ENCODE measurements at regions not wholly inside any gene's neighbourhood (a gene's known extent, or its start where the extent isn't known, plus 50 kb on each side); places are given as distances from the start of the nearest gene placed in this dataset.
A peak's percentile ranks its signal among the peaks of the same experiment; 100 is the strongest.

DNA sequence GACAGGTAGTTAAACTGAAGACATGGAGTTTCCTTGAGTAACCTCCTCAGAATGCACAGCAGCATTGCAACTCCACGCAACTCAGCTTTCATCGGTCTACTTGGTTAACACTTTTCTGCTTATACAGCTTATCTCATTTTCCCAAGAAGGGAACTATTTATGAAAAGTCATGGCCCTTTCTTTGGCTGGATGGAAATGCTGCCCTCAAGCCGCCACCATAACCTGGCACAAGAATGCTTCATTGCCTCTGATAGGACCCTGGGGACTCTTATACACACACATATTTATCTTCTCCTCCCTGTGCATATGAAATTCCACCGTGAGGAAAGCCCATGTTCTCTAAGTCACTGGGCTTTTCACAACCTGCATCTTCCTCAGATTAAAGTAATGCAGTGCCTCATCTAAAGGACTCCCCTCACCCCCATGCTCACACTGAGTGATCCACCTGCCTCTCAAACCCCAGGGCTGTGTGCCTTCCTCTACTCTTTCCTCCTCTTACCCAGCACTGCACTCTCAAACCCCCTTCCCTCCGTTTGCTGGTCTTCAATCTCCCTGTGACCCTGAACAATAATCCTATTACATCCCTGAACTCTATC, 192.0 kb upstream of the HNRNPA3 start:
- ATAC-seq (no peak), DNase-seq (ENCODE audit: low spot score in 2 of 2) (no peak)
- no peak overlapping the region for H3K27ac Mint-ChIP-seq
- H3K4me3 Mint-ChIP-seq = no peak overlapping the region
- H3K36me3 Mint-ChIP-seq = no peaks in the 10 kb centered on the region
- peaks cover 3% of the 10 kb centered on the region for H3K9me3 Mint-ChIP-seq
- H3K4me1 Mint-ChIP-seq = no peaks in the 10 kb centered on the region

DNA sequence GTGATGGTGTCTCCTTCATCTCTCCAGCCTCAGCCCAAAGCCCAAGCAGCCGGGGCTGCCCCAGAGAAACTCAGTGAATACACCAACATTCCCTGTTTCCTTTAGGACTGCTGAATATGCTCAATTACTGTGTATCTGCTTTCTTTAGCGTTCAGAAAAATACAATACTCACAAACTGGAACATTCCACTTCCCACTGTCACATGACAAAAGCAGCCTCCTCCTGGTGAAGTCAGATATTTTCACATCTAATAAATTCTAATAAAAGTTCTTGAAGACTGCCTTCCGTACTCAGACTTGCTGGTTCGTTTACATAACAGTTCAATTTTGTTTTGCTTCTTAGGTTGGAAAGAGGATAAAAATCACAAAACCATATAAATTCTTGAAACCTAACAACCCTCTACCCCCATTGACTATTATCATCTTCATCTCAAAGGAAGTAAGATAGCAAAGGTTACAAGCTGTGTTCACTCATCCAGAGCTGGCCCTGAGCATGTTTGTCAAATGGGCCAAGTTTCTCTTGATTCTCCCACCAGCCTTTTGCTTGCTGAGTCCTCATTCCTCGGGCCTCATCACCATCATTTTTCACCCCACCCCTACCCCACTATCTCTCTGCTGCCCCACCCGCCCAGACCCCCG, 190.8 kb upstream of the HNRNPA3 start:
- Mint-ChIP-seq H3K4me1 (no peaks in the 10 kb centered on the region), H3K27ac (no peak overlapping the region), H3K36me3 (no peaks in the 10 kb centered on the region), H3K9me3 (peaks cover 3% of the 10 kb centered on the region), H3K4me3 (no peak overlapping the region)
- DNase-seq (ENCODE audit: low spot score in 2 of 2) = no peak
- no peak for ATAC-seq

DNA sequence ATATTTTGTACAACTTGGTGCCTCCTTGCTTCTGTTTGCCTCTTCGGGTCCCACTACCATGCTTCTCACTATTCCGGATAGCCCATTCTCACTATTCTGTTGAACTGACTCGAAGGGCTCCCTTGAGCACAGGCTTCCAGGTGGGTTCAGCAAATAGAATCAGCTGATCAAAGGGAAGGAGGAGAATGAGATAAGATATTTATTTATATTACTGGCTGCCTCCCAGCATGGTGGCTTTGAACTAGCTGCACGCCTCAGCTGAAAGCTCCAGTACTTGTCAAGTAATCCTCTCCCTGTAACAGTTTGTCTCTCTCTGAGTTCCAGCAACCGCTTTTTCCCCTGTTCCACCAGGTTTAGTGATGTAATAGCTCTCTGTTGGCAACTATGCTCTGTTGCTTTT, 187.8 kb upstream of the HNRNPA3 start:
- H3K36me3 Mint-ChIP-seq = no peaks in the 10 kb centered on the region
- no peak for ATAC-seq
- no peak for DNase-seq (ENCODE audit: low spot score in 2 of 2)
- H3K27ac Mint-ChIP-seq = no peak overlapping the region
- no peaks in the 10 kb centered on the region for H3K4me1 Mint-ChIP-seq
- H3K4me3 Mint-ChIP-seq = no peak overlapping the region
- H3K9me3 Mint-ChIP-seq = peaks cover 3% of the 10 kb centered on the region

DNA sequence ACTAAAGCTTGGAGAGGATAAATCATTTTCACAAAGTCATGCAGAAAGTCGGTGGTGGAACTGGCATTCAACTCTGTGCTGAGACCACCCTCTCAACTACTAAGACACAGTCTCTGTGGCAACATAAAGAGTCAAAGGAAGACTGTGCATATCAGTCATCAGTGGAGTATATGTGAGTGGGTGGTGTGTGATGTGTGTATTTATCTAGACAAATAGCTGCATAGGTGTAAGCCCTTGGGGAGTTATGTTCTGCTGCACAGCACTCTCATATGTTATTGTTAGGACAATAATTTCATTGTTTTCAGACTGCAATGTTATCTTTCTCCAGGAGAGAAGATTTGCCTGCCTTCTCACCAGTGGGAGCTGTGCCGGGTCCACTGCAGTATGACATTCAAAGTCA, 186.3 kb upstream of the HNRNPA3 start:
- peaks cover 3% of the 10 kb centered on the region for H3K9me3 Mint-ChIP-seq
- no peak overlapping the region for H3K4me3 Mint-ChIP-seq
- ATAC-seq (peak; percentile 79), DNase-seq (ENCODE audit: low spot score in 2 of 2) (no peak)
- H3K4me1 Mint-ChIP-seq = no peaks in the 10 kb centered on the region
- H3K27ac Mint-ChIP-seq = no peak overlapping the region
- no peaks in the 10 kb centered on the region for H3K36me3 Mint-ChIP-seq

DNA sequence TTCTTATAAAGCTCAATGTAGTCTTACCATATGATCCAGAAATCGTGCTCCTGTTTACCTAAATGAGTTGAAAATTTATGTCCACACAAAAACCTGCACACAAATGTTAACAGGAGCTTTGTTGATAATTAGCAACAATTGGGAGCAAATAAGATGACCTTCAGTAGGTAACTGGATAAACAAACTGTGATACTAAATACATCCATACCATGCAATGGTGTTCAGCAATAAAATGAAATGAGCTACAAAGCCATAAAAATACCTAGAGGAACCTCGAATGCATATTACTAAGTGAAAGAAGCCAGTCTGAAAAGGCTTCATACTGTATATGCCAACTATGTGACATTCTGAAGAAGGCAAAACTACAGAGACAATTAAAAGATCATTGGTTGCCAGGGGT, 185.6 kb upstream of the HNRNPA3 start:
- no peak for ATAC-seq
- DNase-seq (ENCODE audit: low spot score in 2 of 2) = no peak
- Mint-ChIP-seq H3K4me1 (no peaks in the 10 kb centered on the region), H3K9me3 (peaks cover 3% of the 10 kb centered on the region), H3K4me3 (no peak overlapping the region), H3K36me3 (no peaks in the 10 kb centered on the region), H3K27ac (no peak overlapping the region)

DNA sequence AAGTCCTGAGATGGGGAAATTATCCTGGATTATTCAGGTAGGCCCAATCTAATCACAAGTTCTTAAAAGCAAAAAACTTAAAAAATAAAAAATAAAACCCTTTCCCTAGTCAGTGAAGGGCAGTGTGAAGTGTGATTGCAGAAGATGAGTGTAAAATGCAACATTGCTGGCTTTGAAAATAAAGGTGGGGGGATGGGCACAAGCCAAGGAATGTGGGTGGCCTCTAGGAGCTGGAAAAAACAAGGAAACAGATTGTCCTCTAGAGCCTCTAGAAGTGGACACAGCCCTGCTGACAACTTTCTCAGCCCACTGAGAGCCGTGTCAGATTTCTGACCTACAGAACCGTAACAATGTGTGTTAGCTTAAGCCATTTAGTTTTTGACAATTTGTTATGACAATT, 184.3 kb upstream of the HNRNPA3 start:
- no peak overlapping the region for H3K4me3 Mint-ChIP-seq
- H3K27ac Mint-ChIP-seq = no peak overlapping the region
- ATAC-seq (no peak), DNase-seq (ENCODE audit: low spot score in 2 of 2) (no peak)
- no peaks in the 10 kb centered on the region for H3K36me3 Mint-ChIP-seq
- H3K4me1 Mint-ChIP-seq = no peaks in the 10 kb centered on the region
- H3K9me3 Mint-ChIP-seq = peaks cover 2% of the 10 kb centered on the region

DNA sequence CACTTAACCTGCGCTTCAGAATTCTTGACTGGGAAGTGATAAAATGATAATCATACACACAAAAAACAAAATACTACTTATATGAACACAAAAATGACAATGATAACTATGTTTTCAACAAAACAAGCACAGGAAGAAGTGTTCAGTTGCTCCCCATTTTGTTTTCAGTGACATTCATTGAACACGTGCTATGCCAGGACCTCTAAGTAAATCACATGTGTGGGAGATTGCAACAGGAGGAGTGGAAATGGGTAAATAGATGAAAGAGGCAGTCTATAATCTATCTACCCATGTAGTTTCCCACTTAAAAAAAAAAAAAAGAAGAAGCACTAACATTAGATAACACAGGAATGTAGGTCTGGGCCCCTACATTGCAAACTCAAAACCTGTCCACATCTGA, 183.5 kb upstream of the HNRNPA3 start:
- H3K36me3 Mint-ChIP-seq = no peaks in the 10 kb centered on the region

DNA sequence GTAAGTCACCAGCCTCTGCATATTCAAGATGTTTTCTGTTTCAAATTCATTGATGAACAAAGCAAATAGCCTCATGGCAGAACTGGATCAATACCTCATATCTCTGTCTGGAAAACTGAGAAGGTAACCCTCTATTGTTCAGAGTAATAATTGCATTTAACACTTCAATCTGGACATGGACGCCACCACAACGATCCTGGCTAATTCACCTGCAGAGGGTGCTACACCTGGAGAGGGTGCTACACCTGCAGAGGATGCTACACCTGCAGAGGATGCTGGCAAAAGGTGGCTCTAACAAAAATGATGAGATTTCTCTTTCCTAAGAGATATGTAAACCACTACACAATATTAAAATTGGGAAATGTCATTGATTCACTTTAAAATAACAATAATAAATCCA, 183.1 kb upstream of the HNRNPA3 start:
- no peak for ATAC-seq
- no peak overlapping the region for H3K27ac Mint-ChIP-seq
- H3K36me3 Mint-ChIP-seq = no peaks in the 10 kb centered on the region
- DNase-seq (ENCODE audit: low spot score in 2 of 2) = no peak
- no peaks in the 10 kb centered on the region for H3K4me1 Mint-ChIP-seq
- no peak overlapping the region for H3K4me3 Mint-ChIP-seq
- no peaks in the 10 kb centered on the region for H3K9me3 Mint-ChIP-seq

More for the DNA sequence above, 183.5 kb upstream of the HNRNPA3 start:
- Mint-ChIP-seq H3K4me3 (no peak overlapping the region), H3K9me3 (no peaks in the 10 kb centered on the region), H3K4me1 (no peaks in the 10 kb centered on the region), H3K27ac (no peak overlapping the region)
- no peak for DNase-seq (ENCODE audit: low spot score in 2 of 2)
- no peak for ATAC-seq

DNA sequence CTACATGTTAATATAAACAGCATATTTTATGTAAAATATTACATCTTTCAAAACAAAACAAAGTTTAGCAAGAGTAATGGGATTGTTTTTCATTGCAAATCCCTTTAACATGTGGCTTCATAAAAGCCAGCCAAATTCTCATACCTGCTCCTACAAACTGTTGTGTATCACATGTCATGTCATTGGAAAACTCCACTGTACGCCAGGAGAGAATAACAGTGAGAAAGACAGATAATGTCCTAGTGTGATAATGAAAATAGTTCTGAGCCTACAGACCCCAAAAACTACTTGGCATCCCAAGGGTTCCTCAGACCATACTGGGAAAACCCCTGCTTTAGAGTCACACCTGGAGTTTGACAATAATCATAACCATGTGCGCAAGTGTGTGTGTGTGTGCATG, 182.7 kb upstream of the HNRNPA3 start:
- Mint-ChIP-seq H3K4me3 (no peak overlapping the region), H3K27ac (no peak overlapping the region), H3K9me3 (no peaks in the 10 kb centered on the region), H3K36me3 (no peaks in the 10 kb centered on the region), H3K4me1 (no peaks in the 10 kb centered on the region)
- ATAC-seq (no peak), DNase-seq (ENCODE audit: low spot score in 2 of 2) (no peak)

DNA sequence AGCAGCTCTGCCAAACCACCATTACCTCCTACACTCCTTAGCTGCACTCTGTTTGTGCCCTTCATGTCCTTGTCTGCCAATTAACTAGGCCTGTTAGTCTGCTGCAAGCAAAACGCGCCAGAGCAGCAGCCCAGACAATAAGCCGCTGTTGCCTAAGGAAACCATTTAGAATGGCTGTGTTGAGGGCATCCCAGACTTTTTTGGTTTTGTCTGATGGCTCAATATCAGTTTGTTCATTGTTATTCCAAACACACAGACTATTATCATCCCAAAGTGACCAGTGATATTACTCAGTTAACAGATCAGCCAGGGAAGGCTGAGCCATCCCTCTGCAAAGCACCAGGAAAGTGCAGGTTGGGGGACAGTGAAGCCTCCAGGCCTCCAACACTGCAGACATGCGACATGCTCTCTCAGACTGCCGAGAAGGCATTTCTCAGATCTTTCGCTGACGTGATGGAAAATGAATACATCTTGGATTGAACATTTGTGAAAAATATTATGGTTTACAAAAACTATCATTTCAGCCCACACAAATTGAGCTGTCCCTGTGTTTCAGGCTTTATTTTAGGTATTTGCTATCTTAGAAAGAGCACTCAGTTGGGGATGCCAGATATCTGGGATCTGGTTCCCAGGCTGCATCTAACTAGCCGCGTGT, 182.0 kb upstream of the HNRNPA3 start:
- H3K4me3 Mint-ChIP-seq = no peak overlapping the region
- ATAC-seq (no peak), DNase-seq (ENCODE audit: low spot score in 2 of 2) (no peak)
- no peak overlapping the region for H3K27ac Mint-ChIP-seq
- H3K9me3 Mint-ChIP-seq = no peaks in the 10 kb centered on the region
- no peaks in the 10 kb centered on the region for H3K4me1 Mint-ChIP-seq
- H3K36me3 Mint-ChIP-seq = no peaks in the 10 kb centered on the region

DNA sequence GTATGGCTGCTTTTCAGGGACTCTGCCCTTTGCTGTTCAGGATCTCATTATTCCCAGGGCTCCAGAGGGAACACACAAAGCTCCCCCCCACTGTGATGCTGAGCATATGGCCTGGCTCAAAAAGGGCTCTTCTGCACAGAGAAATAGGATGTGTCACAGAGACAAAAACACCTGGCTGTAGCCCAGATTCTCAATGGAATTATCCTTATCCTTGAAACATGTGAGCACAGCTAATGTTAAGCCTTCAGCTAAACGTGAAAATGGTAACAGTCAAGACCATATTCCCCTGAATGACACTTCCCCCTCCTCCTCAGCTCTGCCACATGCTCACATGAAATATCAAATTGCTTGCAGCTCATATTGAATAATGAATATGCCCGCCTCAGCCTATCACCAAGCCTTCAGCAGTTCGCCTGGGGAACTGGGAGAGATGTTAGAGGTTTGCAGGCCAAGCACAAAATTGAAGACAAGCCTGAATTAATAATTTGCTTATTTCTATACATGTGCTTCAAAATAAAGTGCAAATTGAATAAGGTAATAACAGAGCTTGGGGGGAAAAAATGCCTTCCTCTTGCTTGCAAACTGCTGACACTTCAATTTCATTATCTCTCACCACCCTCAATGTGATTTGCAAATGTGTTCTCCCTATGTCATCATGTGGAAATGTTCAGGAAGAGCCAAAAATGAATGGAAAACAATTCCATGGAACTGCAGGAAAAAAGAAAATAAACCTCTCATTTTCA, 181.0 kb upstream of the HNRNPA3 start:
- no peaks in the 10 kb centered on the region for H3K9me3 Mint-ChIP-seq
- no peaks in the 10 kb centered on the region for H3K4me1 Mint-ChIP-seq
- H3K27ac Mint-ChIP-seq = no peak overlapping the region
- H3K36me3 Mint-ChIP-seq = no peaks in the 10 kb centered on the region
- DNase-seq (ENCODE audit: low spot score in 2 of 2) (no peak), ATAC-seq (no peak)
- no peak overlapping the region for H3K4me3 Mint-ChIP-seq

DNA sequence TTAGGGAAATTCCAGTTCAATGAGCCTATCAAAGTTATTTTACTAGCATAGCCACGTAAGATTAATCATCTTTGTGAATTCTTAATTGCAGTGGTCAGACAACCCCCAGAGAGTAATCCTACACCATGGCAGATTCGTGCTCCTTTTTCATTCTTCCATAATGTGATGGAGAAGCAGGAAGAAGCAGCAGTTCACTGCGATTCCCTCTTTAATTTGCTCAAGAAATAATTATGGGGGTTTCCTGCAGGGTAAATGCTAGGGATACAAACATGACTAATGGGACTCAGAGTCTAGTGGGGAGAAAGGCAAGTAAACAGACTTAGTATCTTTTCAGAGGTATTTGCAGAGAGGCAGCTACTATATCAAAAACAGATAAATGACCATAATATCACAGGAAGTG, 175.8 kb upstream of the HNRNPA3 start:
- H3K27ac Mint-ChIP-seq = no peak overlapping the region
- ATAC-seq = no peak
- H3K4me1 Mint-ChIP-seq = no peaks in the 10 kb centered on the region
- DNase-seq (ENCODE audit: low spot score in 2 of 2) = no peak
- H3K9me3 Mint-ChIP-seq = no peaks in the 10 kb centered on the region
- no peaks in the 10 kb centered on the region for H3K36me3 Mint-ChIP-seq
- no peak overlapping the region for H3K4me3 Mint-ChIP-seq

DNA sequence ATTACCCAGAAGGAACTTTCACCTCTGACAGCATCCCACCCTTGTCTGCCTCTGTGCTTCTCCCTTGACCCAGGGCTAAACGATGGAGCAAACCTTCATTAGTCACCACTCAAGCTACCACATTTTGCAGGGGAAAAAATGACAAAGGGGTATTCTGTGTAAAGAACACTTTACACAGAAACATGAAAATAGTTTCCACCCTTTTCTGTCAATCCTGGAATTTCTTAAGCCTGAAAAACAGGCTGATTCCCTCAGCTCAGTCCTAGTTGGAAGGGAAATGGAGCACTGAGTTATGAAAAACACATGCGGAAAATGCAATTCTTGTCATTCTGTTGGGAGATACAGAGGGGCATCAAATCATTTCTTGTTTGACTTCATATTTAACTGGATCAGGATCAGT, 175.0 kb upstream of the HNRNPA3 start:
- H3K4me1 Mint-ChIP-seq = no peaks in the 10 kb centered on the region
- no peaks in the 10 kb centered on the region for H3K9me3 Mint-ChIP-seq
- H3K27ac Mint-ChIP-seq = no peak overlapping the region
- H3K4me3 Mint-ChIP-seq = no peak overlapping the region
- H3K36me3 Mint-ChIP-seq = no peaks in the 10 kb centered on the region
- no peak for DNase-seq (ENCODE audit: low spot score in 2 of 2)
- ATAC-seq = no peak

DNA sequence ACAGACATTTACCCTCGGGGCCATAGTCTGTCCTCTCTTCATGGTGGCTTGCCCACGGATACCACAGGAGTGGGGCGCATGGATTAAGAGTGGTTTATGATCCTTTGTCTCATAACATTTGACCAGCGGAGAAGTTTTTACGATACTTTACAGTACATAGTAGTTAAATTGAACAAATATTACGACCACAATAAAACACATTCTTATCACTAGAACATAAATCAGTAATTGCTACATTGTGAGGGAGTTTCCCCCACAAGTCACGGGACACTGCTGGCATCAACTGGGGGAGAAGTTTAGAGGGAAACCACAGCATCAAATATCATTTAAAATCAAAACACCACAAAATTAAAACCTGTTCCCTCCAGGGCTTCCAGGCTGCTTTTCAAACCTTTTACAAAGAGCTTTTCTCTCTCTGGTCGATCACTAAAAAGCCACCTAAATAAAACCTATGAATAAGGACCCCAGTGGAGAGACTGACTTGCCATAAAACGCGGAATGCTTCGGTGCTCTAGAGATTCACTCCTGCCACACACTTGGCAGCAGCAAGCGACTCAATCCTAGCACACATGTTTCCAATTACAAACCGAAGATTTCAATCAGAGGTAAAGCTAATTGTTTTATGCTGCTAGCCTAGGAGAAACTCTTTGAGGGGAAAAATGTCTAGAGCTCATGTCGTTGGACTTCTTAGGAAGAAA, 173.7 kb upstream of the HNRNPA3 start:
- Mint-ChIP-seq H3K36me3 (no peaks in the 10 kb centered on the region), H3K4me1 (no peaks in the 10 kb centered on the region), H3K27ac (no peak overlapping the region), H3K4me3 (no peak overlapping the region), H3K9me3 (no peaks in the 10 kb centered on the region)
- DNase-seq (ENCODE audit: low spot score in 2 of 2) (no peak), ATAC-seq (no peak)

DNA sequence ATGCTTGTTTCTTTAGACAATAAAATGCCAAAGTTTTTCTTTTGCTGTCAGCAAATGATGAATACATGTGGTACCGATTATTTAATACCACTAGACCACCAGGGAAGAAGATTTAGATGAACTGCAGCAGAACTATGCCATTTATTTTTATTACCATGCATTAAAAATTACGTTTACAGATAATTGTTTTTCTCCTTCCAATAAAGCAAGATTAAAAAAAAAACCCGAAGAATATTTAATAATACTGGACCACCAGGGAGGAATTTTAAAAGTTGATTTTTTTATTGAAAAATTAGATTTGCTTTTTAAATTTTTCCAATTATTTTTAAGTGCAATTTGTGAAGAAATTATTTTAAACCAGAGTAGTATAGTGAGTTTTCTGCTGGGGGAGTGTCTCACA, 170.3 kb upstream of the HNRNPA3 start:
- H3K27ac Mint-ChIP-seq = no peak overlapping the region
- ATAC-seq (no peak), DNase-seq (ENCODE audit: low spot score in 2 of 2) (no peak)
- H3K4me3 Mint-ChIP-seq = no peak overlapping the region
- H3K4me1 Mint-ChIP-seq = no peaks in the 10 kb centered on the region
- no peaks in the 10 kb centered on the region for H3K36me3 Mint-ChIP-seq
- no peaks in the 10 kb centered on the region for H3K9me3 Mint-ChIP-seq

All from stimulated activated effector memory CD8-positive, alpha-beta T cell treated with anti-CD3 and anti-CD28 coated beads, Interleukin-12 subunit alpha, Interleukin-12 subunit beta, amount 100 ng/mL, for 72 hours (primary cell).